Esophagus muscularis mucosa (tissue), 4 donors: ENCODE measurements at regions not wholly inside any gene's neighbourhood (a gene's known extent, or its start where the extent isn't known, plus 50 kb on each side); places are given as distances from the start of the nearest gene placed in this dataset.

Experiments
- DNase-seq: peaks from one replicate; pipeline ENCODE4 v3.0.0-alpha.2; 2017; ENCODE audit errors: extremely low spot score
- H3K27ac ChIP-seq, 4 donors: fragments of 200-600 bp; sonication (generic); replicated peaks in 1 of 4; 1 replicate in 3 of 4; 2 replicates in 1 of 4; pipeline ENCODE4 v1.5.1; 2016 to 2019; ENCODE audit warnings: mild to moderate bottlenecking in 1 of 4
- H3K27me3 ChIP-seq, 4 donors: fragments of 200-600 bp; sonication (generic); one replicate each; pipeline versions ENCODE4 v1.5.1 to v1.6.0; 2016 to 2019
- H3K36me3 ChIP-seq, 4 donors: fragments of 200-600 bp; sonication (generic); one replicate each; pipeline ENCODE4 v1.5.1; 2016 to 2019
- H3K4me1 ChIP-seq, 4 donors: fragments of 200-600 bp; sonication (generic); one replicate each; pipeline ENCODE4 v1.5.1; 2016 to 2019
- H3K4me3 ChIP-seq, 4 donors: fragments of 200-600 bp; sonication (generic); 1 replicate in 2 of 4; 2 replicates in 2 of 4; pipeline ENCODE4 v1.5.1; 2016 to 2019; ENCODE audit warnings: mild to moderate bottlenecking in 4 of 4, moderate library complexity in 1 of 4
- H3K9me3 ChIP-seq, 4 donors: fragments of 200-600 bp; sonication (generic); 1 replicate in 3 of 4; 2 replicates in 1 of 4; pipeline ENCODE4 v1.5.1; 2016 to 2019
- CTCF ChIP-seq, 3 experiments: fragments of 200-600 bp in 2 of 3; fragments of 450-650 bp in 1 of 3; sonication (generic) in 2 of 3; IDR thresholded peaks; one replicate each; pipeline ENCODE4 v1.5.1; 2017 to 2019; ENCODE audit warnings: antibody characterized with exemption in 3 of 3, mild to moderate bottlenecking in 2 of 3, moderate library complexity in 1 of 3
- EP300 ChIP-seq: sonication (generic); formaldehyde crosslinking; IDR thresholded peaks from one replicate; pipeline ENCODE4 v1.6.1; 2017; ENCODE audit warnings: antibody characterized with exemption
- POLR2A ChIP-seq: fragments of 450-650 bp; IDR thresholded peaks from one replicate; pipeline ENCODE4 v1.6.1; 2017; ENCODE audit warnings: antibody characterized with exemption, moderate library complexity, mild to moderate bottlenecking, low read depth
- POLR2AphosphoS5 ChIP-seq, 2 donors: sonication (generic); formaldehyde crosslinking; IDR thresholded peaks; one replicate each; pipeline ENCODE4 v1.6.1; 2017; ENCODE audit warnings: antibody characterized with exemption in 2 of 2
- whole genome bisulfite sequencing: methylation state at CpG from one replicate; pipeline ENCODE4 v1.1.5; 2018; 5-methylcytosine and 5-hydroxymethylcytosine counted together
- intact Hi-C: fragments of 100-400 bp; cut with DNase I; formaldehyde crosslinking; loops from one replicate; pipeline ENCODE4 v1.15.1; 2023

GRCh38 chr7:118855290-118855689, 630.8 kb downstream of the ANKRD7 start:
- no peaks in the 10 kb centered on the region for H3K36me3 ChIP-seq
- H3K4me1 ChIP-seq: no peaks in the 10 kb centered on the region
- WGBS: 53% methylated on average over 3 of the region's 3 CpGs
- peaks cover 0 to 4% (median 0%) of the 10 kb centered on the region in 4 donors for H3K9me3 ChIP-seq
- no peak overlapping the region for H3K27ac ChIP-seq
- H3K4me3 ChIP-seq: no peak overlapping the region
- DNase-seq: no peak
- intact Hi-C loops: no loop called here
- H3K27me3 ChIP-seq: no peaks in the 10 kb centered on the region
- TF ChIP-seq POLR2AphosphoS5 (IDR thresholded peaks at IDR 0.05) (no peak), POLR2A (no peak), EP300 (no peak), CTCF (IDR thresholded peaks at IDR 0.05) (no peak)

- no peak overlapping the region for H3K27ac ChIP-seq
- H3K27me3 ChIP-seq: no peaks in the 10 kb centered on the region
- no peaks in the 10 kb centered on the region for H3K36me3 ChIP-seq
- TF ChIP-seq EP300 (no peak), CTCF (IDR thresholded peaks at IDR 0.05) (no peak), POLR2A (no peak), POLR2AphosphoS5 (IDR thresholded peaks at IDR 0.05) (no peak)
- WGBS: 91% methylated on average over 23 of the region's 49 CpGs
- H3K9me3 ChIP-seq: no peaks in the 10 kb centered on the region
- no peaks in the 10 kb centered on the region for H3K4me1 ChIP-seq
- DNase-seq: no peak
- intact Hi-C loops: no loop called here
- H3K4me3 ChIP-seq: peak overlapping the region in 3 of 4 donors; percentile 8 to 41 (median 33)
Observed at GRCh38 chr7:118858651-118859149, 634.2 kb downstream of the ANKRD7 start.

- H3K27ac ChIP-seq: no peak overlapping the region
- no peaks in the 10 kb centered on the region for H3K9me3 ChIP-seq
- 75% methylated on average over 2 of the region's 2 CpGs for WGBS
- TF ChIP-seq EP300: no peak
- no peak for TF ChIP-seq POLR2A
- no peak for TF ChIP-seq POLR2AphosphoS5 (IDR thresholded peaks at IDR 0.05)
- no peak for TF ChIP-seq CTCF (IDR thresholded peaks at IDR 0.05)
- intact Hi-C loops: no loop called here
- no peaks in the 10 kb centered on the region for H3K27me3 ChIP-seq
- H3K36me3 ChIP-seq: no peaks in the 10 kb centered on the region
- no peaks in the 10 kb centered on the region for H3K4me1 ChIP-seq
- no peak for DNase-seq
- H3K4me3 ChIP-seq: no peak overlapping the region
Observed at GRCh38 chr7:118861581-118861980, 637.1 kb downstream of the ANKRD7 start.

- intact Hi-C loops: no loop called here
- H3K36me3 ChIP-seq: no peaks in the 10 kb centered on the region
- H3K4me3 ChIP-seq: no peak overlapping the region
- H3K27ac ChIP-seq: no peak overlapping the region
- no peaks in the 10 kb centered on the region for H3K4me1 ChIP-seq
- no peak for TF ChIP-seq POLR2AphosphoS5 (IDR thresholded peaks at IDR 0.05)
- no peak for TF ChIP-seq EP300
- H3K27me3 ChIP-seq: no peaks in the 10 kb centered on the region
- H3K9me3 ChIP-seq: no peaks in the 10 kb centered on the region
- DNase-seq: no peak
- WGBS: 38% methylated on average over 1 of the region's 1 CpG
Observed at GRCh38 chr7:118862740-118863139, 638.2 kb downstream of the ANKRD7 start.

- no peak overlapping the region for H3K4me3 ChIP-seq
- WGBS: 53% methylated on average over 2 of the region's 2 CpGs
- no peak for DNase-seq
- H3K9me3 ChIP-seq: no peaks in the 10 kb centered on the region
- no peaks in the 10 kb centered on the region for H3K27me3 ChIP-seq
- TF ChIP-seq POLR2AphosphoS5 (IDR thresholded peaks at IDR 0.05) (no peak), EP300 (no peak), CTCF (IDR thresholded peaks at IDR 0.05) (no peak), POLR2A (no peak)
- H3K4me1 ChIP-seq: no peaks in the 10 kb centered on the region
- intact Hi-C loops: no loop called here
- H3K27ac ChIP-seq: no peak overlapping the region
- no peaks in the 10 kb centered on the region for H3K36me3 ChIP-seq
Observed at GRCh38 chr7:118863966-118864365, 639.5 kb downstream of the ANKRD7 start.
